ENCODE measurements at regions not wholly inside any gene's neighbourhood (a gene's known extent, or its start where the extent isn't known, plus 50 kb on each side); places are given as distances from the start of the nearest gene placed in this dataset.

DNA sequence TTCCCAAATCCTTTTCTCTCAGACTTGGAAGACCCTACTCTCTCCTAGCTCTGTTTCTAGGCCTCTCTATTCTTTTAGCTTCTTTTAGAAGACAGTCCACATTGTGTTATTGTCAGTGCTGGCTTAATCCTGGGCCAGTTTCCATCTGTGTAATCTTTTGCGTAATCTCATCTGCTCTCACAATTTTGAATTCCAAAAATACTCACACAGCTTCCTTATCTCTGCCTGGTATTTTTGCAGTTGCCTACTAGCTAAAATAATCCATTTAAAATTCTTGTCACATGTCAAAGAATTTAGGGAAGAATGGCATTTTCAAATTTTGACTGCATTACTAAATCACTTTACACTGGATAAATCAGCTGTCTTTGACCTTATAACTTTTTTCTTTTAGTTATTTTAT lies 200.6 kb upstream of the MEX3C start:
- intact Hi-C loops (cut with micrococcal nuclease): no loop called here

DNA sequence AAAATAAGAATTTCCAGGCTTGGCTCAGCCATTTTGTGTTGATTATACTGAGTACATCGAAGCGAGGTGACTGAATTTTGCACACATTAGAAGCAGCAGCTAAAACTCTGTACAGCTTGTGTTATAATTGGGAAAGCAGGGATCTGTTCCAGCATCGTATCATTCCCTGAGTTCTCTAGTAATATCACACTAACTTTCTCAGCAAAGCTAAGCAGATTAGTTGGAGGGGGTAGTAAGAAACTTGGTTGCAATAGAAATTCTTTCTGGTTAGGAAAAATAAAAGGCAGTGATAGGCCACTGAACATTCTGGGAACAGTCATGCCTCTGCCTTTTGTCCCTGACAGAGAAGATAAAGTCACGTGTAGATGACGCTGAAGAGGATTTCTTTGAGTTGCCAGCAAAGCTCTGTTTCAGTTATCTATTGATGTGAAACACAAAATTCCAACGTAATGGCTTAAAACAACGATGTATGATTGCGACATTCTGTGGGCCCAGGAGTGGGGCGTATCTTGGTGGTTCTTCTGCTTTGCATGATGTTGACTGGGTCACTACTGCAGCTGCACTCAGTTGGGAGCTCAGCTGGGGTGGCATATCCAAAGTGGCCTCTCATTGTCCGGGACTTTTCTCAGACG lies 202.1 kb upstream of the MEX3C start:
- intact Hi-C loops (cut with micrococcal nuclease): no loop called here

DNA sequence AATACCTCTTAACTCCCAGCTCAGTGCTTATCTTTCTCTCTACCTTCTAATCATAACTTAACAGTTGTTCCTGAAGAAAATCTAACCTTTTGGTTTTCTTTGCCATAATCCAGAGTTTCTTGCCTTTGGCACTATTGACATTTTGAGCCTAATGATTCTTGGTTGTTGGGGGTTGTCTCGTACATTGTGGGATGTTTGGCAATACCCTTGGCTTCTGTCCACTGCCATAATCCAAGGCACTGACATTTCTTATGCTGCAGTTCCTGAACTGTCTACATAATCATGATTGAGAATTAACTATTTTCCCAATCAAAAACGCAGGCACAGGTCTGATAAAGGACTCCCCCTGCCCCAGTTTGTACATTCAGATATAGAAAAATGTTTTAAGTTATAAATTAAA lies 203.2 kb upstream of the MEX3C start:
- intact Hi-C loops (cut with micrococcal nuclease): no loop called here

DNA sequence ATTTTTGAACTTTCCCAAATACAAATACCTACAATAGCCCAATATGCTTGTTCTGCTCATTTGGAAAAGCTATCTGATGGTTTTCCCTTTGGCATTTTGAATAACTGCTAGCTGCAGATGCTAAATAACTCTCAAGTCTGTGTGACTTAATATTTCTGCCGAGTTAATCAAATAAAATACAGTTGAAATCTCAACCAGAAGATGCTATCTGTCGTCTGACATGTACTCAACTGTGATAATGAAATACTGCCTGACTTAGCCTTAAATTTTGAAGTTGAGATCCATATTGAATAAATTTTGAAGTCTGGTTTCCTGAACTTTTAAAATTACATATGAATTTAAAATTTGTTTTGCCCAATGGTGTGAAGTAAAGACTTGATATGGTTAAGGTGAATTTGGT lies 204.4 kb upstream of the MEX3C start:
- intact Hi-C loops (cut with micrococcal nuclease): no loop called here

DNA sequence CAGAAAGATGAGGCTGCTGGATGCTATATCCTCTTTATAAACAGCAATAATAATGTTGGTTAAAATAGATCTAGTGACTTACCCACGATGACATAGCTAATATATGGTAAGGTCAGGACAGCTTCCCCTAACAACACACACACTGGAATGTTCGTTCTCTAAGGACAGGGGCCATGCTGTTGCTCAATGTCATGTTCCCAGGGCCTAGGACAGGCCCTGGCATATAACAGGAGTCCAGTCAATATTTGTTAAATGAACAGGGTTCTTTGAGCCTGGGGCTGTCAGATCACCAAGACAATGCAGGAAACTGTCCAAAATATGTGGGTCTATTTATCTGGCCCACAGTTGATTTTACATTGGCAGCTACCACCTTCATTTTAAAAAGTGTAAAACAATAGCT lies 207.1 kb upstream of the MEX3C start:
- intact Hi-C loops (cut with micrococcal nuclease): no loop called here

DNA sequence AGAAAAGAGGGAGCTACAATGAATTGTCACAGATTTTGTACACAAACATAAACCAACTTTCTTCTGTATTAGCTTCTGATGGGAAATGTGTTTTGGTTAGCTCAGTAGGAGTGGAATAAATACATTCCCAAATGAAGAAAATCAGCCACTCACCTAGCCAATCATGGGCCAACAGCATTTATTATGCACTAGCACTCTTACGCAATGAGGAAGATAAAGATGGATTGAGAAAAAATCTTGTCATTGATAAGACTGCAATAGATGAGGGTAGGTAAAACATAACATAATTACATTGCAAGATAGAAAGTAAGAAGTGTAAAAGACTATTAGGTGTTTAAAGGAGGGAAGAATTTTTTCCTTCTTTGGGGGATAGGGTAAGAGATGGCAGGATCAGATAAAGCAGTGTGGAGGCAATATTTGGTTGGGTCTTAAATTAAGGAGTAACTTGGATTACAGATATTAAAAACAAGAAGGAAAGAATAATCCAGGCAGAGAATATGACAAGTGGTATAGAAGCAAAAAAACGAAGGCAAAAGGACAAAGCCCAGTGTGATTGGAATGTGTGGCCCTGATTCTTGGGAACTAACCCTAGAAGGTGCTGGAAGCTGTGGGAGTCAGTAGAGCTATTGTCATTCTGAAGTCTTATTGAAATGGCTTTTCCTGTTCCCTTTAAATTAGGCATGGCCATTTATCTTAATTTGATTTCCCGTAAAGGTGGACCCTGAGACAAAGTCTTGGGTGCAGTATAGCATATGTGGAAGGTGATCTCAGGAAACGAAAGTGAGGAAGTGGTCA lies 208.4 kb upstream of the MEX3C start:
- intact Hi-C loops (cut with micrococcal nuclease): no loop called here

DNA sequence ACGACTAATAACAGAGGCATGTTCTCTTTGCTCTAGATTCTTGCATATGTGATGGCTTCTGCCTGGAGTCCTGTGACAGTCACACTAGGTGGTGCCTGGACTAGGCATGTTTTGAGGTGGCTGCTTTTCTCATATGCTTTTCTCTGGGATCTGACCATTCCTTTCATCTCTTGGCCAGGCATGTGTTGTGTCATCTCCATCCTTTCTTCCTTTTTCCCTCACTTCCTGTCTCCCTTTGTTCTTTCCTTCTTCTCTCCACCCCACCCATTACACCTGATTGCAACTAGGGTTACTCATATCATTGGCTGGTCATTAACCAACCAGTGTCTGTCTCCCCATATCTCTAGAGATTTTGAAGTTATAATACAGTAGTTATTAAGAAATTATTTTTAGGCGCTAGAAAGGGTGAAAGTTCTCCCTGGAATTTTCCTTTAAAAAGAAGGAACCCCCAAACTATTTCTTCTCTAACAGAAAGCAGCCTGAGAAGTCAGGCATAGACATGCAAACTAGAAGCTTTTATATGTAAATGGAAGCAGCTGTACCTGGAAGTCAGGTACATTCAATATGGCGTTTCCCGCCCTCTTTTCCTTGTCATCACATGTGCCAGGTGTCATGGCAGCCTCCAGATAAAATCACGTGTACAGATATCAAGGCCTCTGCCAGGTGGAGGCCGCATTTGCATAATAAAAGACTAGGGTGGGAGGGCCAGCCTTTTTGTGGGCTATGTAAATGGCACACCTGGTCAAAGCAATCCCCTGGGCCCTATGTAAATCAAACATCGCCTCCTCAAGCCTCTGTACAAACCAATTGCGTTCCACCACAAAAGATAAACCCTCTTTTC lies 220.4 kb upstream of the MEX3C start:
- intact Hi-C loops (cut with micrococcal nuclease): no loop called here

DNA sequence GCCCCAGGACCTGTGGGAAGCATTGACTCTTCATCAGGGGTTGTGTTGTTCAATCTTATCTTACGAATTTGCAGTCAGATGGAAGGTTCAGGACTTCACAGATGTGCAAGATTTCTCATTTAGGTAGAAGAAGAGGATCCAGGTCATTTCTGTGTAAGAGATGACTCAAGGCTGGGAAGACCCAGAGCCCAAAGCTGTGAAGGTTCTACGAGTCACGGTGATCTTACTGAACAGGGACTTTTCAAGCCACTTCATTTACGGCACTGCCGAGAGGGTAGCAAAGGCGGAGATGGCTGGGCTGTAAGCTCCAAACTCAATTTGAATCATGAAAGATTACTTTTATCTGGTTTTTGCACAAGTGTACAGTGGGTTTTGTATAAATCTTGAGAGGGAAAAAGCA lies 228.0 kb upstream of the MEX3C start:
- intact Hi-C loops (cut with micrococcal nuclease): no loop called here

DNA sequence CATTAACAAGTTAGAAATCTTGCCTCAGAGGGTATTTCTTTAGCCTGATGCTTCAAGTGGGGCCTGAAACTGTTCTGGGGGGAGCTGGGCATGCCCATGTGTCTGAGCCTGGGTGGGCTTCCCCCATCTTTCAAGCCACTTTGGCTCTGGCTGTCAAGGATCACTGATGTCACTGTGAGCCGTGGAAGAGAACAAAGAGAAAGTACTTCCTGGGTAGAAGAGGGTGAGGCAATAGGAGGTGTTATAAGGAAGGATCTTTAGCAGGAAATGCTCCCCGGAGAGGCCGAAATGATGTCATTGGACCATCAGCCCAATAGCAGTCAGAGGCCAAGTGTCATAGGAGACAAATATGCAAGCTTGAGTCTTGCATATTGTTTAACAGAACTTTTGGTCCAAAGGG lies 228.4 kb upstream of the MEX3C start:
- intact Hi-C loops (cut with micrococcal nuclease): no loop called here

DNA sequence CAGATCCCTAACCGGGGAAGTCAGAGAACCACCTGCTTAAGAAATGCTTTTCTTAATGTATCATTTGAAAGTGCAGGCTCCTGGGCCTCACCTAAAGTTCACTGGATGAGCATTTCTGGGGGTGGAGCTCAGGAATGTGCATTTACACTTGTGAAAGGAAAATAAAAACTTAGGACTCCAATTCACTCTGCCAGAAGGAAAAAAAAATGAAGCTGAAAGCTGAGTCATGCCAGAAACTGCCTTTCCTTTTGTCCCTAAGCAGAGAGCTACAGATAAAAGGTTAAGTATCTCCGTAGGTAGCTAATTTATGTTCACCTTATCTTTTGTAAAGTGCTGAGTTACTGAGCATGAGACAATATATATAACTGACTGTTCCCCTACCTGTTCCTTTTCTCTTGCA lies 229.5 kb upstream of the MEX3C start:
- intact Hi-C loops (cut with micrococcal nuclease): no loop called here

DNA sequence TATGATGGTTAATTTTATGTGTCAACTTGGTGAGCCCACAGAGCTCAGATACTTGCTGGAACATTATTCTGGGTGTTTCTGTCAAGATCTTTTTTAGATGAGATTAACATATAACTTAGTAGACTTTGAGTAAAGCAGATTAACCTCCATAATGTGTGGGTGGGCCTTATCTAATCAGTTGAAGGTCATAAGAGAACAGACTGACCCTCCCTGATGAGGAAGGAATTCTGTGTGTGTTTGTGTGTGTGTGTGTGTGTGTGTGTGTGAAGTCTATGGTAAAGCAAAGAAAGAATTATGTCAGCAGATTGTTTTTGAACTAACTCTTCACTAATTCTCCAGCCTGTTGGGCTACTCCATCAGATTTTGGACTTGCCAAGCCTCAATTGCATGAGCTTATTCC lies 232.2 kb upstream of the MEX3C start:
- intact Hi-C loops (cut with micrococcal nuclease): no loop called here

DNA sequence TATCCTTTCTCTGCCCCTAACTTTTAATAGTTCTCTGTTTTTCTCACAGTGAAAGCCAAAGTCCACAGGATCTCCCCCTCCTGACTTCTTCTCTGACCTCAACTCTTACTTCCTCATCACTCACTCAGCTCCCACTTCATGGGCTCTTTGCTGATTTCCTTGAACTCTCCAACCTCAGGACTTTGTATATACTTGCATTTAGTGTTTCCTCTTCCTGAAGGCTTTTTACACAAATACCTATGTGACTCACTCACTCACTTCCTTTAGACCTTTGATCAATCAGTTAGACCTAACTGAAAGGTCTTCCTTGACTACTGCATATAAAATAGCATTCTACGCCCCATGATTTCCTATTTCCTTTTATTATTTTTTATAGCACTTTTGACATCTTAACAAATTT lies 233.1 kb upstream of the MEX3C start:
- intact Hi-C loops (cut with micrococcal nuclease): no loop called here

DNA sequence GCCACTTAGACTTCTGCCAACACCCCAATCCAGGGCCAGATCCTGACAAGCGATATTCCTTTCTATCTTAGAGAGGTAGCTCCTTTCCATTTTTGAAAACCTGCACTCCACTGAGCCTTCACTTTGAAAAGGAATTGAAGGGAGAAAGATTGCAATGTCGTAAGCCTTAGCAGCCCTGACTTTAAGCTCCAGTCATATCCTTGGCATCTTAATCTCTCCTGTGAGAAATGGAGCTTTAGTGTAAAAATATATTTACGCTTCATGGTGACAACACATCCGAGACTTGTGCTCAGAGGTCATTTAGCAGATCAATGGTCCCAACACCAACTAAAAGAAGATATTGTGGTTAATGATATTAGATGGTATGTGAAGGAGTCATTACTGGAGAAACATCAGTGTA lies 235.8 kb upstream of the MEX3C start:
- intact Hi-C loops (cut with micrococcal nuclease): no loop called here

DNA sequence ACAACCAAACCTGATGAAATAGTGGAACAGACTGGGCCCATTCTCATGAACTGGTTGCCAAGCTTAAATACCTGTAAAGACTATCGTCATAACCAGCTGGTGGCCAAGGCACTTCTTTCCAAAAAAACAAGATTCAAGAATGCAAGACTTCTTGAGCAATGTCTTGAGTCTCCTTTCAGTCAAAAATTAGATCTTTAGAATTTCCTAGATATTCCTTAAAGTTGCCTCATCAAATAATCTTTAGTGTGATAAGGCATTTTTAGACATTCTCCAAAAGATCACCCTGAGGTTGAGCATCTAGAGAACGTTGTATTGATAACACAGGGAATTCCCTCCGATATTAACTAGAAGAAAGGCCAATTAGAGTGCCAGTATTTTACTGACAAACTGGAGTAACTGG lies 236.4 kb upstream of the MEX3C start:
- intact Hi-C loops (cut with micrococcal nuclease): no loop called here

DNA sequence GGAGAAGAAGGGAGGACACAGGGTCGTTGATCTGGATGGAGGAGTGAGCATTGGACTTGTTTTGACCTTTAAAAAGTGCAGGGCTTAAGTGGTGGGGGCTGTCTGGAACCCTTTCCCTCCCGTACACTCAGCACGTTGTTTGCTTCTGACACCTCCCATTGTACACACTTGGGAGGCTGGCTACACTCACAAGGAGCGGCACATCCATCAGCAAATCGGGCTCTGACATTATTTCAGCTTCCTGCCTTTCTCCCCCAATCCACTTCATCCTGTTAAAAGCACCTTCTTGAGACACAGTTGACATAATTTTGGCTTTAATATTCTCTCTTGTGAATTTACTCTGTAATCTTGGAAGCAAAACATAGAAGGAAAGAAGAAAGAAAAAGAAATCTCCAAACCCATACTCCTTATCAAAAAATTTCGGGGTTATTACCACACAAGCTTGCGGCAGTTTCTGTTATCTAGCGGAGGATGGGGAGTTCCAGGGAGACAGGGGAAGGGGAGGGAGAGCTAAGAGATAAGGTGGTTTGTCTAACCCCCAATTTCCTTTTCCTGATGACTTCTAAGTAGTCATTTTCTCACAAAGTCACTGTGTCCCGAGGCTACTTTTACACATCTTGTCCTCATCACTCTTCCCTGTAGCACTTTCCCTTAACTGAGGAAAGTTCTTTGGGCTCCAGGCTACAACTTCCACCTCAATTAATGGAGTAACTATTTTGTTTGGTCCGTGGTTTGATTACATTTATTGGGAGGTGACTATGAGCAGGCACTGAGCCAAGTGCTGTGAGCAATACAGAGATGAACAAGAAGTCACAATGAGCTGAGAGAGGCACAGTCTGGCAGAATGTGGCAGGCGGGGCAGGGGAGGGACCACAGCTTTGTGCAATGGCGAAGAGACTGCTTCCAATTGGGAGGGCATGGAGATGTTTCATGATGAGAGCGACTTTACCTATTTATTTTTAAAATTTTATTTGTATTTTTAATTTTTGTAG lies 240.1 kb upstream of the MEX3C start:
- intact Hi-C loops (cut with micrococcal nuclease): no loop called here

DNA sequence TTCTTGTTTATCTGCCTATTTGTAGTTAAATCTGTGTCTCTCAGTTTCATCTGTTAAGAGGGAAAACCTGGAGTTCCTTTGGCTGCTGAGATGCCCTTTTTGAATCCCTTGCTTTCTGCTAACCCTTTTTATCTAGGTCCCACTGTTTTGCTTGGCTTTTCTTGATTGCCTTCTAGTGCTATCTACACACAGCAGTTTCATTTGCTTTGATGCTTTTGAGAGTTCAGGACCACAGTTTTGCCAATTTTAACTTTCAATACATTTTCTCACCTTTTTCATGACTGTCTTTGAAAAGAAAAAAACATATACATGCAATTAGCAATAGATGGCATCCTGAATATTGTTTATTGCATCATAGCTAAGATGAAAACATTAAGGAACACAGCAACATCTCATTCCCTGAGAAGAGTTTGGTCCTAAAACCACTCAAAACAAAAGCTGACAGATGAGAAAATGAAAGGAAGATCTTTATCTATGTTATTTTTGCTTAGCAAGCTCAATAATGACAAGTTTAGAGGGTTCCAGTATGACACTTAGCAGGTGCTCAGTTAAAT lies 241.4 kb upstream of the MEX3C start:
- intact Hi-C loops (cut with micrococcal nuclease): no loop called here

DNA sequence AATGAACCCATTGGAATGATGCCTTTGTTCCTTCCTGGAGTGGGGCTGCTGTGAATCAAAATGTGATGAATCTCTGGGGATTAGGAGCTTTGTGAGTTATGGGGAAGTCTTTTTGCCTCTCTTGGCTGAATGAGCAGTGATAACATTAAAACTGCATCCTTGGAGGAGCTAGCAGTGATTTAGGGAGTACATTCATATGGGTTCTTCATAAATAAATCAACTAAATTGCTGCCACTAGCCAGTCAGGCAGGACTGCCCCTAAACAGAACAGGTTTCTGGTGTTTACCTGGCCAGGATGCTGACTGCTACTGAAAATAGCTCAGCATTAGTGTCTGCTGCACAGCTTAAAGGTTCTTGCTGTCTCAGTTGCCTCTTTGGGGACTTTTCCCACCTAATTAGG lies 244.5 kb upstream of the MEX3C start:
- intact Hi-C loops (cut with micrococcal nuclease): no loop called here

DNA sequence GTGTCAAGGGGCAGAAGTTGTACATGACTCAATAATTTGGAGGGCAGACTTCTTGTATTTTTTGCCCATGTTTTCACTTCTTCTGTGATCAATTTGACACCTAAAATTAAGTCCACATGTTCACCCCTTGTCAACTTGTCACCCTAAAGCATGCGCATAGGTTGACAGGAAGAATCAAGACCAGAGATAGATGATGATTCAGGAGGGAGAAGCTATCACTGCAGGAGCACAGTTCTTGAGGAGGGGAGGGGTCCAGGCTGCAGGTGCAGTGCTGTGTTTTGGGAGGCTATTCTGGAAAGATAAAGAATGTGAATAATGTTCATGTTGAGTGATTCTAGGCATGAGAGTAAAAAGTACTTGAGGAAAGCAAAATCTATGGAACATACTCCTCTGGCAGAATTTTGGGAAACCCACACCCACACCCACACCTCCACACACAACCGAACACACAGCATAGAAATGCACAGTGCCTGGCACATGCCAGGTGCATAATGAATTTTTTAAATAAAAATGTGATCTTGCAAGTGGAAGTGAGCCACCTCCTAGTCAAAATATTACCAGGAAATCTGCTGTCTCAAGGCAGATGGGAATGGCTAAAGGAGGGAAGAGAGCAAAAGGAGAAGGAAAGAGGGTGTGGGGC lies 249.2 kb upstream of the MEX3C start:
- intact Hi-C loops (cut with micrococcal nuclease): no loop called here

DNA sequence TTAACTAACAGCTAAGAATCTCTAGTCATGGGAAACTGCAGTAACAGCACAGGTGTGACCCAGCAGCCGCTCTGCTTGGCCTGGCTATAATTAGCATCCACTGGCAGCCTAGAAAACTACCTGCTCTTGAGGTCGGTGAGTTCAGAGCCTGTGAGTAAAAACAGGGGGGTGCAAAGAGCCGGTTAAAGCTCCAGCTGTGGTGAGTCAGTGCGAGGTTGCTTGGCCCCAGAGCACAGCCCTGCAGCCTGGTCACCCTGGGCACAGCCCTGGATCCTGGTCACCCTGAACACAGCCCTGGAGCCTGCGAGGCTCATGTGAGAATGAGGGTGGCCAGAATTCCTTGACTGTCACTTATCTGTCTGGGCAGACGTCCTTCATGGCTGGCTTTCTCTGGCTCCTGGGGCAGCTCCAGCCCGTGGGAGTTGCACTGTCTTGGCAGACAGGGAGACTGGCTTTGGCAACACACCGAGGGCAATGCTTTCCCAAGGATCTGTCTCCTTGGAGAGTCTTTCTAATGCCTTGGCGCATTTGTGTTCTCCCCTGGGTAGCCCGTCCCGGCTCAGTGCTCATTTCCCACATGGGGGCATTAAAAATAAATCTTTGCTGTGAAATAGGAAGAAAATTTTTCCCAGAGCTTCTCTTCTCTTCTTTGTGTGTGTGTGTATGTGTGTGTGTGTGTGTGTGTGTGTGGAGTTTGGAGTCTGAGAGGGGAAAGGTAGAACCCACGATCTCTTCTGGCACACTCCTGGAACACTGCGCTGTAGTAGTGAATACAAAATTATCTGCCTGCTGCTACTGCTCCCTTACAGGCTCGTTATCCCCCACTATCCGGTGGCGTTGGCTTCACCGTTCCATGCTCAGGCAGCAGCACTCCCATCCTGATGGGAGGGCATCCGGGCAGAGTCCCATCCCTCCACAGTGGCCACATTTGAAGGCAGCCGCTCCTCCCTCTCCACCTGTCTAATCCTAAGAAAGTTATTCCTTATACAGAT lies 250.2 kb upstream of the MEX3C start:
- intact Hi-C loops (cut with micrococcal nuclease): no loop called here

Data from T-helper 1 cell treated with Interleukin-12 subunit alpha and Interleukin-12 subunit beta and Interleukin-4 antibody, amounts not matched to agents 30 ng/mL and 1 ng/mL, for 36 hours (primary cell).